22Rv1 (cell line): ENCODE measurements at regions not wholly inside any gene's neighbourhood (a gene's known extent, or its start where the extent isn't known, plus 50 kb on each side); places are given as distances from the start of the nearest gene placed in this dataset.
"Not testable (repeated sequence)": the region's sequence is repeated elsewhere in the genome, so short reads cannot be mapped to it uniquely, and the experiment has no call there.

ENCODE experiments used
- CTCF ChIP-seq: fragments of 450-650 bp; IDR thresholded peaks from 2 replicates; pipeline ENCODE4 v1.5.1; 2017; ENCODE audit warnings: mild to moderate bottlenecking
- ZFX ChIP-seq: fragments of 450-650 bp; IDR thresholded peaks from 2 replicates; pipeline ENCODE4 v1.6.1; 2017; ENCODE audit warnings: antibody characterized with exemption, borderline replicate concordance

DNA sequence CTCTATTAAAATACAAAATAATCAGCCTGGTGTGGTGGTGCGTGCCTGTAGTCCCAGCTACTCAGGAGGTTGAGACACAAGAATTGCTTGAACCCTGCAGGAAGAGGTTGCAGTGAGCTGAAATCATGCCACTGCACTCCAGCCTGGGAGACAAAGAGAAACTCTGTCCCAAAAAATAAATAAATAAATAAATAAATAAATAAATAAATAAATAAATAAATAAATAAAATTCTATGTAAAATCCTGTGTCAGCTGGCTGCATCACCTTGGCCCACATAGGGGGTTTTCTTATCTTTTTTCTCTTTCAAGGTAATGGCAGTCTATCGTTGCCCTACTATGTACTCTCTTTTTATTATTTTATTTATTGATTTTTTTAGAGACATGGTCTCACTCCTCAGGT, 206.7 kb downstream of the ALG10 start:
- not testable (repeated sequence) for TF ChIP-seq CTCF, ZFX
